ENCODE measurements at regions not wholly inside any gene's neighbourhood (a gene's known extent, or its start where the extent isn't known, plus 50 kb on each side); places are given as distances from the start of the nearest gene placed in this dataset.
"Not testable (repeated sequence)": the region's sequence is repeated elsewhere in the genome, so short reads cannot be mapped to it uniquely, and the experiment has no call there.

GRCh38 chr1:72986591-72987290 is 704.4 kb upstream of the NEGR1 start:
- no peak for ATAC-seq
- no peak overlapping the region for H3K4me3 Mint-ChIP-seq
- intact Hi-C loops (cut with micrococcal nuclease), result no loop called here
- ChIA-PET CTCF (no interaction called here), POLR2A (no interaction called here)
- H3K4me1 Mint-ChIP-seq (ENCODE audit: low read depth), result no peaks in the 10 kb centered on the region
- H3K27ac Mint-ChIP-seq, result no peak overlapping the region
- TF ChIP-seq CTCF (IDR thresholded peaks at IDR 0.05), result no peak
- H3K36me3 Mint-ChIP-seq (ENCODE audit: low read depth), result no peaks in the 10 kb centered on the region
- no peak for DNase-seq
- H3K27me3 Mint-ChIP-seq, result no peaks in the 10 kb centered on the region
- peaks cover 2% of the 10 kb centered on the region for H3K9me3 Mint-ChIP-seq

GRCh38 chr1:72985024-72985423 is 702.7 kb upstream of the NEGR1 start:
- POLR2A ChIA-PET; DNase-seq; H3K4me1 Mint-ChIP-seq (ENCODE audit: low read depth); ATAC-seq; H3K27ac Mint-ChIP-seq; CTCF ChIA-PET; H3K36me3 Mint-ChIP-seq (ENCODE audit: low read depth); H3K27me3 Mint-ChIP-seq; H3K4me3 Mint-ChIP-seq; intact Hi-C loops (cut with micrococcal nuclease); H3K9me3 Mint-ChIP-seq: not testable (repeated sequence)

GRCh38 chr1:72983011-72983410 is 700.7 kb upstream of the NEGR1 start:
- ATAC-seq; DNase-seq; H3K27ac Mint-ChIP-seq; H3K4me1 Mint-ChIP-seq (ENCODE audit: low read depth); POLR2A ChIA-PET; CTCF ChIA-PET; H3K4me3 Mint-ChIP-seq; H3K9me3 Mint-ChIP-seq; H3K27me3 Mint-ChIP-seq; H3K36me3 Mint-ChIP-seq (ENCODE audit: low read depth); intact Hi-C loops (cut with micrococcal nuclease): not testable (repeated sequence)

GRCh38 chr1:72969461-72969860 is 687.1 kb upstream of the NEGR1 start:
- Mint-ChIP-seq H3K27me3 (no peaks in the 10 kb centered on the region), H3K27ac (no peak overlapping the region), H3K4me1 (ENCODE audit: low read depth) (no peaks in the 10 kb centered on the region), H3K36me3 (ENCODE audit: low read depth) (no peaks in the 10 kb centered on the region), H3K9me3 (peaks cover 4% of the 10 kb centered on the region), H3K4me3 (no peak overlapping the region)
- no peak for TF ChIP-seq CTCF (IDR thresholded peaks at IDR 0.05)
- no peak for DNase-seq
- ChIA-PET POLR2A (no interaction called here), CTCF (no interaction called here)
- intact Hi-C loops (cut with micrococcal nuclease), result no loop called here
- no peak for ATAC-seq

- Mint-ChIP-seq H3K9me3 (peaks cover 7% of the 10 kb centered on the region), H3K4me3 (no peak overlapping the region), H3K4me1 (ENCODE audit: low read depth) (no peaks in the 10 kb centered on the region), H3K27me3 (no peaks in the 10 kb centered on the region), H3K27ac (no peak overlapping the region), H3K36me3 (ENCODE audit: low read depth) (no peaks in the 10 kb centered on the region)
- ATAC-seq (no peak), DNase-seq (no peak)
- ChIA-PET POLR2A (interaction anchor here (0.8 kb wide), 1 partner anchor 10 kb away, joined by 3 read pairs; no protein-coding TSS in a partner anchor), CTCF (no interaction called here)
- TF ChIP-seq CTCF (IDR thresholded peaks at IDR 0.05), result no peak
- intact Hi-C loops (cut with micrococcal nuclease), result no loop called here
Measured at GRCh38 chr1:72954943-72955342, 672.6 kb upstream of the NEGR1 start.

GRCh38 chr1:72950900-72951299 is 668.6 kb upstream of the NEGR1 start:
- H3K9me3 Mint-ChIP-seq; H3K36me3 Mint-ChIP-seq (ENCODE audit: low read depth); DNase-seq; ATAC-seq; H3K27me3 Mint-ChIP-seq; intact Hi-C loops (cut with micrococcal nuclease); H3K4me1 Mint-ChIP-seq (ENCODE audit: low read depth); POLR2A ChIA-PET; H3K27ac Mint-ChIP-seq; H3K4me3 Mint-ChIP-seq: not testable (repeated sequence)
- CTCF ChIA-PET, result interaction anchor here (1.6 kb wide), 1 partner anchor 12 kb away, joined by 4 read pairs; no protein-coding TSS in a partner anchor

Measured in activated CD8-positive, alpha-beta T cell treated with anti-CD3 and anti-CD28 coated beads for 36 hours (primary cell).